ENCODE measurements at regions not wholly inside any gene's neighbourhood (a gene's known extent, or its start where the extent isn't known, plus 50 kb on each side); places are given as distances from the start of the nearest gene placed in this dataset.

DNA sequence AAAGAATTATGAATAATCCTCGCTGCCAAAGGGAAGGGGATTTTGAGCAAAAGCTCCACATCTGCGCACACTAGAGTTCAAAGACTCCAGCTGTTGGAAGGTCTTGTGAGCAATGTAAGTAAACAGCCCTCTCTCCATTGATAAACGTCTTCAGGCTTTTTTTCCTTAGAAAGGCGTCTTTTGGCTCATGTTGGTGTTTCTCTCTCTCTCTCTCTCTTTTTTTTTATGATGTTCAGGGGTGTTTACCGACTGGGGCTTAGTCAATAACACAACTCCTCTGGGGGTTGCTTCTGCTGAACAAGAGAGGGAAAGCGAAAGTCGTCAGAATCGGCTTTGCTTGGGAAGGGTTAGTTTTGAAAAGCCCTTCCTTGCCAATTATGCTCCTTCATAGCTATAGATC is 53.2 kb upstream of the C1QTNF7 start:
- no peak for DNase-seq (ENCODE audit: low read depth)

DNA sequence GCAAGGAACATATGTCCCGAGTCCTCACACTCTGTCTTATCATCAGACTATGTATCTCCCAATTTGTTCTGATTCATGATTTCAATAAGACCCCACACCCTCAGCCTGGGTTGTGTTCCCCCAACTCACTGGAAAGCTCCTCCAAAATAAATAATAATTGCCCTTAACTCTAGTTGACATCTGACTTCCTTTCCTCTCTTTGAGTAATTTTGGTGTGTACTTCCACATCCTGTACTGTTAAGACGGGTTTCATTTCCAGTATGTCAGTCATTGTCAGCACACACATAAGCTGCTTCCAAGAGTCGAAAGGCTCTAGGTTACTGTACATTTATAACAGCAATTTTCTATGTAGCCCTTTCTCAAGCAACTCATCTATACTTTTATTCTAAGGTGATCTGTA is 52.2 kb upstream of the C1QTNF7 start:
- no peak for DNase-seq (ENCODE audit: low read depth)

DNA sequence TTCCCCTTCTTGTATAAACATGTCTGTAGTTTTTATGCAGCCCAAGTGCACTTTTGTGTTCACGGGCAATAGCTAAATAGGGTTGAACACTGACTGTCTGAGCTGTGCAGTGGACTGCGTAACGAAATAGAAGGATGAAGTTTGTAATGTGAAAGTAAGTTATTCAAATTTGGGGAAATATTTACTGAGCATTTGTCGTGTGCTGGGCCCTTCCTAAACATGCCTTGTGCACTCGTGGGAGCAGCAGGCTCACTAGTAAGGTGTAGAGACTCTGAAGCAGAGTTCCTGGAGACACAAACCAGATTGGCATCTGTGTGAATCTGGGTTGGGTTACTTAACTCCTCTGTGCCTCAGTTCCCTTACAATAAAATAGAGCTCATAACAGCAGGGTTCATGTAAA is 51.7 kb upstream of the C1QTNF7 start:
- no peak for DNase-seq (ENCODE audit: low read depth)

DNA sequence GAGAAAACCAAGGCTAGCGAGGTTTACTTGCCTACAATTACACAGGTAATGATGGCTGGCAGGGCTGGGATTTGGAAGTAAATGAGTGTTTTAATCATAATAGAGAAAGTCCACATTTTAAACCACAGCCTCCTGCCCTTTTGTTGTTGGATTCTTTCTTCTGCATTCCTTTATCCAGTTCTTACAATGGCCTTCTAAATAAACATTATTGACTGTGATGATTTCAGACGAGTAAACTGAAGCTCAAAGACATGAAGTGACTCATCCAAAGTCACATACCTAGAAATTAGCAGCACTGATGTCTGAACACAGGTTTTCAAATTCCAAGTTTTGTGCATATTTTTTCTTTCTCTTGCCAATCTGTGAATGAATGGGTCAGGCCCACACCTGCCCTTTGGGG is 51.2 kb upstream of the C1QTNF7 start:
- no peak for DNase-seq (ENCODE audit: low read depth)
